Central memory CD8-positive, alpha-beta T cell (primary cell): ENCODE measurements at regions not wholly inside any gene's neighbourhood (a gene's known extent, or its start where the extent isn't known, plus 50 kb on each side); places are given as distances from the start of the nearest gene placed in this dataset.

Experiments
- ATAC-seq: fragments of 150-1000 bp; cut with Tn5 transposase; replicated peaks from 2 replicates; pipeline ENCODE4 v1.10.0; 2022; ENCODE audit warnings: mild to moderate bottlenecking, moderate FRiP score, moderate number of reproducible peaks; ENCODE audit not compliant: poor library complexity, severe bottlenecking; ENCODE audit errors: extremely low read depth
- DNase-seq, 2 donors: peaks; one replicate each; pipeline ENCODE4 v3.0.0; 2021; ENCODE audit warnings: low spot score in 2 of 2
- H3K27ac Mint-ChIP-seq: one replicate; pipeline ENCODE4 v1.8.0; 2022; ENCODE audit warnings: low read depth, mild to moderate bottlenecking, moderate library complexity, mixed read lengths
- H3K27me3 Mint-ChIP-seq: one replicate; pipeline ENCODE4 v1.8.0; 2022; ENCODE audit warnings: mixed read lengths
- H3K36me3 Mint-ChIP-seq: one replicate; pipeline ENCODE4 v1.8.0; 2022; ENCODE audit warnings: mild to moderate bottlenecking, moderate library complexity, mixed read lengths; ENCODE audit not compliant: insufficient read depth
- H3K4me1 Mint-ChIP-seq: one replicate; pipeline ENCODE4 v1.8.0; 2022; ENCODE audit warnings: mixed read lengths
- H3K4me3 Mint-ChIP-seq: one replicate; pipeline ENCODE4 v1.8.0; 2022; ENCODE audit warnings: mild to moderate bottlenecking, moderate library complexity, mixed read lengths
- H3K9me3 Mint-ChIP-seq: one replicate; pipeline ENCODE4 v1.8.0; 2022; ENCODE audit warnings: mixed read lengths

- peaks cover 15% of the 10 kb centered on the region for H3K27me3 Mint-ChIP-seq
- no peak overlapping the region for H3K27ac Mint-ChIP-seq
- ATAC-seq (no peak), DNase-seq (no peak)
- peaks cover 2% of the 10 kb centered on the region for H3K36me3 Mint-ChIP-seq
- no peaks in the 10 kb centered on the region for H3K9me3 Mint-ChIP-seq
- H3K4me3 Mint-ChIP-seq: no peak overlapping the region
- no peaks in the 10 kb centered on the region for H3K4me1 Mint-ChIP-seq
These were observed 55.5 kb upstream of the SLCO2A1 start for GRCh38 chr3:134085034-134085775.

DNA sequence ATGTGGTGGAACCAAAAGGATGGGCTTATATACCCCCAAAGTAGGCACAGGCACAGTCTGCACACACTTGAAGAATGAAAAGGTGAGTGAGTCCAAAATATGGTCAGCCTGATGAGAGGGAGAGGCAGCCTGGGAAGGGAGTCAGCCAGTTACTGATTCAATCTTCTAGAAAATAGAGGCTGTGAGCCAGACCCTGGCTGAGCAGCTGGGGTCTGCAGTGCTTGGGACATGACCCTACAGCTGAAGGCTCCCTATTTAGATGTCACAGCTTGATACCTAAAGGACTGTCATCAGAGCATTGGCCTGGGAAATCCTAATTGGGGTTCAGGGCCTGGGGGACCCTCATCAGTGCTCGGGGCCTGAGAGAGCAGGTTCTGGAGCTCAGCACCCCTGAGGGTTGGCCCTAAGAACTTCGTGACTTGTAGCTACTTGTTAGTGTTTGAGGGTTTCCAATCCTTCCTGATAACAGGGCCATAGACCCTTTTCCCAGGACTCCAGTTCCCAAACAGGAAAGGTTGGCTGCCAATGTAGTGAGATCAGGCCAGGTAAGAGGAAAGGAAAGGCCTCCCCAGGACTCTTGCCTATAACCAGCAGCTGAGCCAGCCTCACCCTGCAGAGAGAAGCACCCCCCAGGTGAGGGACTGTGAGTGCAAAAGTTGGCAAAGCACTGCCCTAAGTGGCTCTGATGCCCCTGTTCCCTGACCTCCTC lies 54.7 kb upstream of the SLCO2A1 start:
- H3K4me1 Mint-ChIP-seq: no peaks in the 10 kb centered on the region
- H3K36me3 Mint-ChIP-seq: peaks cover 2% of the 10 kb centered on the region
- peaks cover 15% of the 10 kb centered on the region for H3K27me3 Mint-ChIP-seq
- no peaks in the 10 kb centered on the region for H3K9me3 Mint-ChIP-seq
- ATAC-seq (no peak), DNase-seq (no peak)
- no peak overlapping the region for H3K4me3 Mint-ChIP-seq
- H3K27ac Mint-ChIP-seq: no peak overlapping the region

- Mint-ChIP-seq H3K4me1 (no peaks in the 10 kb centered on the region), H3K36me3 (peaks cover 2% of the 10 kb centered on the region), H3K9me3 (no peaks in the 10 kb centered on the region), H3K27me3 (peaks cover 15% of the 10 kb centered on the region), H3K4me3 (no peak overlapping the region), H3K27ac (no peak overlapping the region)
- ATAC-seq (no peak), DNase-seq (no peak)
These were observed 54.0 kb upstream of the SLCO2A1 start for GRCh38 chr3:134083626-134084241.

- Mint-ChIP-seq H3K9me3 (no peaks in the 10 kb centered on the region), H3K4me3 (no peak overlapping the region), H3K27me3 (peaks cover 15% of the 10 kb centered on the region), H3K36me3 (peaks cover 2% of the 10 kb centered on the region), H3K4me1 (no peaks in the 10 kb centered on the region), H3K27ac (no peak overlapping the region)
- ATAC-seq (no peak), DNase-seq (no peak)
These were observed 53.3 kb upstream of the SLCO2A1 start for GRCh38 chr3:134083008-134083407.

DNA sequence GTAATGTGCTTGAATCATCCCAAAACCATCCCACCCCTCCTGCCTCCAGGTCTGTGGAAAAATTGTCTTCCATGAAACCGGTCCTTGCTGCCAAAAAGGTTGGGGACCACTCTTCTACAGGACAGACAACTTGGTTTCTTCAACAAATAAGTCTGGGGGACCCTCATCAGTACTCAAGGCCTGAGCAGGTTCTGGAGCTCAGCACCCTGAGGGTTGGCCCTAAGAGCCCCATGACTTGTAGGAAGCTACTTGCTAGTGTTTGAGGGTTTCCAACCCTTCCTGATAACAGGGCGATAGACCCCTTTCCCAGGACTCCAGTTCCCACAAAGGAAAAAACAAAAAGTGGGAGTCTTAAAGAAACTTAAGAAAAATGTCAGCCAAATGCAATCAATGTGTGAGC lies 52.9 kb upstream of the SLCO2A1 start:
- Mint-ChIP-seq H3K27me3 (peaks cover 15% of the 10 kb centered on the region), H3K27ac (no peak overlapping the region), H3K9me3 (no peaks in the 10 kb centered on the region), H3K4me3 (no peak overlapping the region), H3K36me3 (peaks cover 2% of the 10 kb centered on the region), H3K4me1 (no peaks in the 10 kb centered on the region)
- ATAC-seq (no peak), DNase-seq (no peak)

DNA sequence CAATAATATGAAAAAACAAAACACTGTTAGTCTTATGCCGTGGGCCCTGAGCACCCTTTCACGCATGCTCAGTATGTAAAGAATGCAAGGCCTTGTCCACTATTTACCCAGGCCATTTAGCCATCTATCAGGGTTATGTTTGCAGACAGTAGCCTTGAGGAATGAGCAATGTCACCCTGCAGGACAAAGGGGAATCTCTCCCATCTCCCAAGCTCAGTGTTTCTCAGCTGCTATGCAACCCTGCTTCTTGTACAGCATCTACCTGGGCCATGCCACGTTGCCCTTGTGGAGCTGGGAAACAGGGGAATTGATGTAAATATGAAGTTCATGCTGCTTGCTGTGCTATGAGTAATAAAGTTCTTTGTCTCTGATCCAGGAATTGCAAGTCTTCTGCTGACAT lies 51.5 kb upstream of the SLCO2A1 start:
- DNase-seq: no peak
- H3K4me1 Mint-ChIP-seq: no peaks in the 10 kb centered on the region
- H3K27me3 Mint-ChIP-seq: peaks cover 15% of the 10 kb centered on the region
- ATAC-seq: no peak
- H3K27ac Mint-ChIP-seq: no peak overlapping the region
- H3K36me3 Mint-ChIP-seq: peaks cover 2% of the 10 kb centered on the region
- H3K4me3 Mint-ChIP-seq: no peak overlapping the region
- H3K9me3 Mint-ChIP-seq: no peaks in the 10 kb centered on the region

GRCh38 chr3:134080761-134081160 lies 51.0 kb upstream of the SLCO2A1 start:
- no peak overlapping the region for H3K4me3 Mint-ChIP-seq
- no peaks in the 10 kb centered on the region for H3K4me1 Mint-ChIP-seq
- ATAC-seq (no peak), DNase-seq (no peak)
- H3K9me3 Mint-ChIP-seq: no peaks in the 10 kb centered on the region
- peaks cover 20% of the 10 kb centered on the region for H3K27me3 Mint-ChIP-seq
- no peak overlapping the region for H3K27ac Mint-ChIP-seq
- peaks cover 2% of the 10 kb centered on the region for H3K36me3 Mint-ChIP-seq

DNA sequence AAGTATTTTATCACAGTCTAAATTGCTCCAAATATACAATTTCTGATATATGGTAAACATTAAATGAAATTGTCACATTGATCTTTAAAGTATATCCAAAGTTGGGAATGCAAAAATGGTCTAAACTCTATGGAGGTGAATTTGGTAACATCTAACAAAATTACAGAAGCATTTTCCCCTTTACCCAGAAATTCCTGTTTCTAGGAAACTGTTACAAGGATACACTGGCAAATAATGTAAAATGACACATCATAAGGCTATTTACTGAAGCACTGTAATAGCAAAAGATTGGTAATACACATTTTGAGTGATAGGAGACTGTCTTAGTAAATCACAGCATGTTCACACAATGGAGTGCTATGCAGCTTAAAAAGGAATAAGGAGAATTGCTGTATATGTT lies 50.0 kb upstream of the SLCO2A1 start:
- DNase-seq: no peak
- Mint-ChIP-seq H3K9me3 (no peaks in the 10 kb centered on the region), H3K36me3 (peaks cover 4% of the 10 kb centered on the region), H3K27me3 (peaks cover 20% of the 10 kb centered on the region), H3K4me1 (no peaks in the 10 kb centered on the region), H3K27ac (no peak overlapping the region), H3K4me3 (no peak overlapping the region)
- no peak for ATAC-seq
